ENCODE measurements at regions not wholly inside any gene's neighbourhood (a gene's known extent, or its start where the extent isn't known, plus 50 kb on each side); places are given as distances from the start of the nearest gene placed in this dataset.

DNA sequence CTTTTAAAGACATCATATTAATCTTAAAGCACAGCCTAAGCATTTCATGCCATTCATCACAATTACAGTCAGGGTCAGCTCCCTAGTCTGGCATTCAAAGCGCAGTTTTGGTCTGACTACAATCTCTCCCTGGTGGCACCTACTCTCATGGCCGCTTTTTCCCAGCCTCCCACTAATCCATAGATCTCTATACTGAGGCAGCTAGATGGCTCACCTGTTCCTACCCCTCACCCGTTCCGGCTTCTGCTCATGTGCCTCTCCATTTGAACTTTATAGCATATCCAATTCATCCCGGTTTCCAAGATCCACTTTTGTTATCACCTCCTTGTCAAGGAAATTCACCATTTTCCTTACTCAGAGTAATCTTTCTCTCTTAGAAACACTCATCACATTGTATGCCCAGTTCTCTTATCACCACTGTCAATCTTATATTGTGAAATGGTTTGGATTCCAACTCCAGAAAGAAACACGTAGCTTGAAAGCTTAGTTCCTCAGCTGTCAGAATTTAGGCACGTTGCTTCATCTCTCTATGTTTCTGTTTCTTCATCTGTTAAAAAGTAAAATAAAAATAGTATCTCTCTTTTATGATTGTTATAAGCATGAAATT is 220.0 kb upstream of the UBE2E2 start:
- no peak for DNase-seq (ENCODE audit: low spot score)
- WGBS (ENCODE audit: low lambda C conversion rate) = 2% methylated on average over 7 of the region's 7 CpGs
- no peak for ATAC-seq
- no peak for FAIRE-seq
- Histone ChIP-seq H2AFZ (ENCODE audit: low read length) (no peak overlapping the region), H4K20me1 (ENCODE audit: insufficient read depth, low read length) (no peaks in the 10 kb centered on the region), H3K27ac (ENCODE audit: extremely low read length, insufficient read depth, low read length) (no peak overlapping the region), H3K79me2 (ENCODE audit: insufficient read depth, low read length) (no peaks in the 10 kb centered on the region), H3K4me3 (replicated peaks in 1 of 3; ENCODE audit: insufficient read depth in 1 of 3, low read depth in 2 of 3, low read length in 3 of 3) (no peak overlapping the region), H3K9me3 (ENCODE audit: low read length) (no peaks in the 10 kb centered on the region), H3K9ac (ENCODE audit: insufficient read depth, low read depth, low read length) (no peak overlapping the region), H3K36me3 (replicated peaks in 1 of 2; ENCODE audit: control insufficient read depth in 1 of 2, insufficient read depth in 2 of 2, low read length in 2 of 2) (no peaks in the 10 kb centered on the region), H3K4me2 (ENCODE audit: low read depth, low read length) (no peak overlapping the region), H3K4me1 (ENCODE audit: insufficient read depth, low read length) (no peaks in the 10 kb centered on the region), H3K27me3 (ENCODE audit: control insufficient read depth in 1 of 2, insufficient read depth in 2 of 2, low read length in 2 of 2) (no peaks in the 10 kb centered on the region)
- intact Hi-C loops (cut with micrococcal nuclease; ENCODE audit: unreplicated experiment) = no loop called here
- in situ Hi-C loops (cut with HindIII; ENCODE audit: extremely low pct_ligation_motif_present, low pct_unique_long_range_greater_than_20kb) = no loop called here
- CTCF ChIA-PET (ENCODE audit: low intra/inter-chr PET ratio, low total read pairs) = no interaction called here
- BruUV-seq (replicated peaks) = no TSS peak
- POLR2A ChIA-PET = no interaction called here
- TF ChIP-seq HNF4G (IDR thresholded peaks at IDR 0.05; ENCODE audit: borderline replicate concordance, low read depth, low read length) = no peak
- TF ChIP-seq HNF4G (CRISPR knock-in tag; IDR thresholded peaks at IDR 0.05; ENCODE audit: borderline replicate concordance, low read depth) = no peak
- TF ChIP-seq NFYB (CRISPR knock-in tag; IDR thresholded peaks at IDR 0.05) = no peak
- TF ChIP-seq, protein P1, sequence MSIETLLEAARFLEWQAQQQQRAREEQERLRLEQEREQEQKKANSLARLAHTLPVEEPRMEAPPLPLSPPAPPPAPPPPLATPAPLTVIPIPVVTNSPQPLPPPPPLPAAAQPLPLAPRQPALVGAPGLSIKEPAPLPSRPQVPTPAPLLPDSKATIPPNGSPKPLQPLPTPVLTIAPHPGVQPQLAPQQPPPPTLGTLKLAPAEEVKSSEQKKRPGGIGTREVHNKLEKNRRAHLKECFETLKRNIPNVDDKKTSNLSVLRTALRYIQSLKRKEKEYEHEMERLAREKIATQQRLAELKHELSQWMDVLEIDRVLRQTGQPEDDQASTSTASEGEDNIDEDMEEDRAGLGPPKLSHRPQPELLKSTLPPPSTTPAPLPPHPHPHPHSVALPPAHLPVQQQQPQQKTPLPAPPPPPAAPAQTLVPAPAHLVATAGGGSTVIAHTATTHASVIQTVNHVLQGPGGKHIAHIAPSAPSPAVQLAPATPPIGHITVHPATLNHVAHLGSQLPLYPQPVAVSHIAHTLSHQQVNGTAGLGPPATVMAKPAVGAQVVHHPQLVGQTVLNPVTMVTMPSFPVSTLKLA (IDR thresholded peaks at IDR 0.05) = no peak
- TF ChIP-seq, protein P2, sequence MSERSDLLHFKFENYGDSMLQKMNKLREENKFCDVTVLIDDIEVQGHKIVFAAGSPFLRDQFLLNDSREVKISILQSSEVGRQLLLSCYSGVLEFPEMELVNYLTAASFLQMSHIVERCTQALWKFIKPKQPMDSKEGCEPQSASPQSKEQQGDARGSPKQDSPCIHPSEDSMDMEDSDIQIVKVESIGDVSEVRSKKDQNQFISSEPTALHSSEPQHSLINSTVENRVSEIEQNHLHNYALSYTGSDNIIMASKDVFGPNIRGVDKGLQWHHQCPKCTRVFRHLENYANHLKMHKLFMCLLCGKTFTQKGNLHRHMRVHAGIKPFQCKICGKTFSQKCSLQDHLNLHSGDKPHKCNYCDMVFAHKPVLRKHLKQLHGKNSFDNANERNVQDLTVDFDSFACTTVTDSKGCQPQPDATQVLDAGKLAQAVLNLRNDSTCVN (CRISPR knock-in tag; IDR thresholded peaks at IDR 0.05; ENCODE audit: borderline replicate concordance) = no peak
- TF ChIP-seq ZNF850 (CRISPR knock-in tag; conservative IDR thresholded peaks at IDR 0.05) = no peak
- TF ChIP-seq CENPX (CRISPR knock-in tag; IDR thresholded peaks at IDR 0.05) = no peak
- TF ChIP-seq, protein P3, sequence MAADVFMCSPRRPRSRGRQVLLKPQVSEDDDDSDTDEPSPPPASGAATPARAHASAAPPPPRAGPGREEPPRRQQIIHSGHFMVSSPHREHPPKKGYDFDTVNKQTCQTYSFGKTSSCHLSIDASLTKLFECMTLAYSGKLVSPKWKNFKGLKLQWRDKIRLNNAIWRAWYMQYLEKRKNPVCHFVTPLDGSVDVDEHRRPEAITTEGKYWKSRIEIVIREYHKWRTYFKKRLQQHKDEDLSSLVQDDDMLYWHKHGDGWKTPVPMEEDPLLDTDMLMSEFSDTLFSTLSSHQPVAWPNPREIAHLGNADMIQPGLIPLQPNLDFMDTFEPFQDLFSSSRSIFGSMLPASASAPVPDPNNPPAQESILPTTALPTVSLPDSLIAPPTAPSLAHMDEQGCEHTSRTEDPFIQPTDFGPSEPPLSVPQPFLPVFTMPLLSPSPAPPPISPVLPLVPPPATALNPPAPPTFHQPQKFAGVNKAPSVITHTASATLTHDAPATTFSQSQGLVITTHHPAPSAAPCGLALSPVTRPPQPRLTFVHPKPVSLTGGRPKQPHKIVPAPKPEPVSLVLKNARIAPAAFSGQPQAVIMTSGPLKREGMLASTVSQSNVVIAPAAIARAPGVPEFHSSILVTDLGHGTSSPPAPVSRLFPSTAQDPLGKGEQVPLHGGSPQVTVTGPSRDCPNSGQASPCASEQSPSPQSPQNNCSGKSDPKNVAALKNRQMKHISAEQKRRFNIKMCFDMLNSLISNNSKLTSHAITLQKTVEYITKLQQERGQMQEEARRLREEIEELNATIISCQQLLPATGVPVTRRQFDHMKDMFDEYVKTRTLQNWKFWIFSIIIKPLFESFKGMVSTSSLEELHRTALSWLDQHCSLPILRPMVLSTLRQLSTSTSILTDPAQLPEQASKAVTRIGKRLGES (CRISPR knock-in tag; IDR thresholded peaks at IDR 0.05; ENCODE audit: borderline replicate concordance) = no peak
- TF ChIP-seq NONO (IDR thresholded peaks at IDR 0.05) = no peak
- no peak for TF ChIP-seq NONO (CRISPR knock-in tag; conservative IDR thresholded peaks at IDR 0.05)

Data from HepG2 (cell line).